ENCODE measurements at regions not wholly inside any gene's neighbourhood (a gene's known extent, or its start where the extent isn't known, plus 50 kb on each side); places are given as distances from the start of the nearest gene placed in this dataset.
"Not testable (repeated sequence)": the region's sequence is repeated elsewhere in the genome, so short reads cannot be mapped to it uniquely, and the experiment has no call there.

GRCh38 chr4:133574248-133574647, 425.2 kb downstream of the PCDH10 start:
- POLR2A ChIA-PET = no interaction called here

GRCh38 chr4:133565379-133565778, 416.3 kb downstream of the PCDH10 start:
- Mint-ChIP-seq H3K27me3 (no peaks in the 10 kb centered on the region), H3K4me1 (no peaks in the 10 kb centered on the region), H3K36me3 (no peaks in the 10 kb centered on the region), H3K9me3 (no peaks in the 10 kb centered on the region), H3K27ac (no peak overlapping the region), H3K4me3 (no peak overlapping the region)
- POLR2A ChIA-PET = no interaction called here
- no peak for DNase-seq
- ATAC-seq (ENCODE audit: low read depth) = no peak

More at GRCh38 chr4:133574248-133574647, 425.2 kb downstream of the PCDH10 start:
- ATAC-seq (ENCODE audit: low read depth) (no peak), DNase-seq (no peak)
- H3K4me3 Mint-ChIP-seq = no peak overlapping the region
- no peaks in the 10 kb centered on the region for H3K27me3 Mint-ChIP-seq
- H3K9me3 Mint-ChIP-seq = no peaks in the 10 kb centered on the region
- H3K4me1 Mint-ChIP-seq = no peaks in the 10 kb centered on the region
- H3K27ac Mint-ChIP-seq = no peak overlapping the region
- no peaks in the 10 kb centered on the region for H3K36me3 Mint-ChIP-seq

GRCh38 chr4:133559987-133560386, 410.9 kb downstream of the PCDH10 start:
- DNase-seq (no peak), ATAC-seq (ENCODE audit: low read depth) (no peak)
- Mint-ChIP-seq H3K4me1 (no peaks in the 10 kb centered on the region), H3K27me3 (no peaks in the 10 kb centered on the region), H3K4me3 (no peak overlapping the region), H3K27ac (no peak overlapping the region), H3K36me3 (no peaks in the 10 kb centered on the region), H3K9me3 (no peaks in the 10 kb centered on the region)
- POLR2A ChIA-PET = no interaction called here

- POLR2A ChIA-PET = no interaction called here
- H3K27me3 Mint-ChIP-seq = no peaks in the 10 kb centered on the region
Observed at GRCh38 chr4:133555671-133556070, 406.6 kb downstream of the PCDH10 start.

GRCh38 chr4:133550436-133550835, 401.3 kb downstream of the PCDH10 start:
- DNase-seq (no peak), ATAC-seq (ENCODE audit: low read depth) (no peak)
- Mint-ChIP-seq H3K4me1 (no peaks in the 10 kb centered on the region), H3K27me3 (no peaks in the 10 kb centered on the region), H3K36me3 (no peaks in the 10 kb centered on the region), H3K9me3 (no peaks in the 10 kb centered on the region), H3K4me3 (no peak overlapping the region), H3K27ac (no peak overlapping the region)
- POLR2A ChIA-PET = no interaction called here

More at GRCh38 chr4:133555671-133556070, 406.6 kb downstream of the PCDH10 start:
- DNase-seq = no peak
- Mint-ChIP-seq H3K36me3 (no peaks in the 10 kb centered on the region), H3K27ac (no peak overlapping the region), H3K9me3 (no peaks in the 10 kb centered on the region), H3K4me3 (no peak overlapping the region), H3K4me1 (no peaks in the 10 kb centered on the region)
- no peak for ATAC-seq (ENCODE audit: low read depth)

- Mint-ChIP-seq H3K4me1 (no peaks in the 10 kb centered on the region), H3K9me3 (no peaks in the 10 kb centered on the region), H3K27me3 (no peaks in the 10 kb centered on the region), H3K36me3 (no peaks in the 10 kb centered on the region), H3K4me3 (no peak overlapping the region), H3K27ac (no peak overlapping the region)
- ATAC-seq (ENCODE audit: low read depth) (no peak), DNase-seq (no peak)
- POLR2A ChIA-PET = no interaction called here
Observed at GRCh38 chr4:133544097-133544496, 395.0 kb downstream of the PCDH10 start.

- Mint-ChIP-seq H3K4me1 (no peaks in the 10 kb centered on the region), H3K4me3 (no peak overlapping the region), H3K27me3 (no peaks in the 10 kb centered on the region), H3K36me3 (no peaks in the 10 kb centered on the region), H3K27ac (no peak overlapping the region), H3K9me3 (no peaks in the 10 kb centered on the region)
- POLR2A ChIA-PET = no interaction called here
- ATAC-seq (ENCODE audit: low read depth) = no peak
- DNase-seq = no peak
Observed at GRCh38 chr4:133537780-133538281, 388.7 kb downstream of the PCDH10 start.

- H3K36me3 Mint-ChIP-seq; H3K9me3 Mint-ChIP-seq; H3K27me3 Mint-ChIP-seq; H3K4me1 Mint-ChIP-seq; H3K4me3 Mint-ChIP-seq; ATAC-seq (ENCODE audit: low read depth); H3K27ac Mint-ChIP-seq; DNase-seq; POLR2A ChIA-PET: not testable (repeated sequence)
Observed at GRCh38 chr4:133534224-133534623, 385.1 kb downstream of the PCDH10 start.

- Mint-ChIP-seq H3K27ac (no peak overlapping the region), H3K9me3 (no peaks in the 10 kb centered on the region), H3K4me1 (no peaks in the 10 kb centered on the region), H3K36me3 (no peaks in the 10 kb centered on the region), H3K4me3 (no peak overlapping the region), H3K27me3 (no peaks in the 10 kb centered on the region)
- ATAC-seq (ENCODE audit: low read depth) (no peak), DNase-seq (no peak)
- POLR2A ChIA-PET = no interaction called here
Observed at GRCh38 chr4:133524369-133524768, 375.3 kb downstream of the PCDH10 start.

- no peaks in the 10 kb centered on the region for H3K36me3 Mint-ChIP-seq
- H3K4me3 Mint-ChIP-seq = no peak overlapping the region
- H3K9me3 Mint-ChIP-seq = peaks cover 6% of the 10 kb centered on the region
- no peaks in the 10 kb centered on the region for H3K27me3 Mint-ChIP-seq
- ATAC-seq (ENCODE audit: low read depth) (no peak), DNase-seq (no peak)
- POLR2A ChIA-PET = no interaction called here
- no peaks in the 10 kb centered on the region for H3K4me1 Mint-ChIP-seq
- H3K27ac Mint-ChIP-seq = no peak overlapping the region
Observed at GRCh38 chr4:133513901-133514300, 364.8 kb downstream of the PCDH10 start.

GRCh38 chr4:133498149-133498548, 349.1 kb downstream of the PCDH10 start:
- Mint-ChIP-seq H3K27ac (no peak overlapping the region), H3K4me3 (no peak overlapping the region), H3K9me3 (peaks cover 1% of the 10 kb centered on the region), H3K27me3 (no peaks in the 10 kb centered on the region), H3K4me1 (no peaks in the 10 kb centered on the region), H3K36me3 (no peaks in the 10 kb centered on the region)
- POLR2A ChIA-PET = no interaction called here
- DNase-seq (no peak), ATAC-seq (ENCODE audit: low read depth) (no peak)

GRCh38 chr4:133493776-133494175, 344.7 kb downstream of the PCDH10 start:
- Mint-ChIP-seq H3K4me3 (no peak overlapping the region), H3K36me3 (no peaks in the 10 kb centered on the region)

GRCh38 chr4:133493241-133493640, 344.1 kb downstream of the PCDH10 start:
- Mint-ChIP-seq H3K36me3 (no peaks in the 10 kb centered on the region), H3K9me3 (no peaks in the 10 kb centered on the region), H3K27me3 (no peaks in the 10 kb centered on the region), H3K27ac (no peak overlapping the region), H3K4me3 (no peak overlapping the region), H3K4me1 (no peaks in the 10 kb centered on the region)
- no peak for DNase-seq
- ATAC-seq (ENCODE audit: low read depth) = no peak
- POLR2A ChIA-PET = no interaction called here

More at GRCh38 chr4:133493776-133494175, 344.7 kb downstream of the PCDH10 start:
- no peaks in the 10 kb centered on the region for H3K4me1 Mint-ChIP-seq
- no peak overlapping the region for H3K27ac Mint-ChIP-seq
- no peak for ATAC-seq (ENCODE audit: low read depth)
- POLR2A ChIA-PET = no interaction called here
- no peaks in the 10 kb centered on the region for H3K27me3 Mint-ChIP-seq
- H3K9me3 Mint-ChIP-seq = no peaks in the 10 kb centered on the region
- DNase-seq = no peak

- Mint-ChIP-seq H3K4me1 (no peaks in the 10 kb centered on the region), H3K4me3 (no peak overlapping the region), H3K27me3 (no peaks in the 10 kb centered on the region), H3K36me3 (no peaks in the 10 kb centered on the region), H3K27ac (no peak overlapping the region), H3K9me3 (peaks cover 2% of the 10 kb centered on the region)
- DNase-seq (no peak), ATAC-seq (ENCODE audit: low read depth) (no peak)
- POLR2A ChIA-PET = no interaction called here
Observed at GRCh38 chr4:133484287-133484686, 335.2 kb downstream of the PCDH10 start.

Data from activated naive CD8-positive, alpha-beta T cell treated with anti-CD3 and anti-CD28 coated beads, Interleukin-2, amount 10 ng/mL, durations not matched to agents 7 days and 5 days (primary cell).